ENCODE measurements at regions not wholly inside any gene's neighbourhood (a gene's known extent, or its start where the extent isn't known, plus 50 kb on each side); places are given as distances from the start of the nearest gene placed in this dataset.
"Not testable (repeated sequence)": the region's sequence is repeated elsewhere in the genome, so short reads cannot be mapped to it uniquely, and the experiment has no call there.

- POLR2A ChIA-PET = interaction anchor here (0.6 kb wide), 1 partner anchor 228 kb away, joined by 3 read pairs; no protein-coding TSS in a partner anchor
- H3K27me3 ChIP-seq (ENCODE audit: control insufficient read depth, insufficient read depth, low read length) = peaks cover 10% of the 10 kb centered on the region
- peak; percentile 66 for DNase-seq (ENCODE audit: low read depth)
- no peaks in the 10 kb centered on the region for H3K36me3 ChIP-seq (ENCODE audit: control insufficient read depth, insufficient read depth, low read length)
- TF ChIP-seq CTCF (IDR thresholded peaks at IDR 0.05; ENCODE audit: insufficient read depth, low read depth, low read length) = peak; percentile 89
- no peak overlapping the region for H3K4me3 ChIP-seq (ENCODE audit: low read depth, low read length)
- CTCF ChIA-PET = interaction anchor here (0.6 to 3.0 kb wide), 30 partner anchors 9 to 1887 kb away, joined by 3 to 40 read pairs (median 4); no protein-coding TSS in a partner anchor
These were observed 310.9 kb downstream of the ZNF536 start for GRCh38 chr19:30682999-30683536.

- H3K27me3 ChIP-seq (ENCODE audit: control insufficient read depth, insufficient read depth, low read length) = peaks cover 10% of the 10 kb centered on the region
- ChIA-PET CTCF (interaction anchor here (0.6 to 3.0 kb wide), 25 partner anchors 8 to 1888 kb away, joined by 3 to 40 read pairs (median 4); no protein-coding TSS in a partner anchor), POLR2A (interaction anchor here (0.6 kb wide), 1 partner anchor 229 kb away, joined by 3 read pairs; no protein-coding TSS in a partner anchor)
- H3K4me3 ChIP-seq (ENCODE audit: low read depth, low read length) = no peak overlapping the region
- TF ChIP-seq CTCF (IDR thresholded peaks at IDR 0.05; ENCODE audit: insufficient read depth, low read depth, low read length) = no peak
- no peaks in the 10 kb centered on the region for H3K36me3 ChIP-seq (ENCODE audit: control insufficient read depth, insufficient read depth, low read length)
- no peak for DNase-seq (ENCODE audit: low read depth)
These were observed 310.2 kb downstream of the ZNF536 start for GRCh38 chr19:30682146-30682998.

- H3K27me3 ChIP-seq (ENCODE audit: control insufficient read depth, insufficient read depth, low read length) = peaks cover 10% of the 10 kb centered on the region
- ChIA-PET CTCF (interaction anchor here (1.1 to 3.0 kb wide), 4 partner anchors 9 to 1543 kb away, joined by 3 to 40 read pairs (median 20); no protein-coding TSS in a partner anchor), POLR2A (no interaction called here)
- H3K4me3 ChIP-seq (ENCODE audit: low read depth, low read length) = no peak overlapping the region
- H3K36me3 ChIP-seq (ENCODE audit: control insufficient read depth, insufficient read depth, low read length) = no peaks in the 10 kb centered on the region
- TF ChIP-seq CTCF (IDR thresholded peaks at IDR 0.05; ENCODE audit: insufficient read depth, low read depth, low read length) = no peak
- DNase-seq (ENCODE audit: low read depth) = no peak
These were observed 309.2 kb downstream of the ZNF536 start for GRCh38 chr19:30681162-30682100.

- DNase-seq (ENCODE audit: low read depth); H3K27me3 ChIP-seq (ENCODE audit: control insufficient read depth, insufficient read depth, low read length); CTCF ChIA-PET; H3K4me3 ChIP-seq (ENCODE audit: low read depth, low read length); H3K36me3 ChIP-seq (ENCODE audit: control insufficient read depth, insufficient read depth, low read length); POLR2A ChIA-PET: not testable (repeated sequence)
These were observed 308.2 kb downstream of the ZNF536 start for GRCh38 chr19:30680399-30680798.

GRCh38 chr19:30679789-30680188, 307.6 kb downstream of the ZNF536 start:
- Histone ChIP-seq H3K4me3 (ENCODE audit: low read depth, low read length) (no peak overlapping the region), H3K36me3 (ENCODE audit: control insufficient read depth, insufficient read depth, low read length) (no peaks in the 10 kb centered on the region), H3K27me3 (ENCODE audit: control insufficient read depth, insufficient read depth, low read length) (peaks cover 8% of the 10 kb centered on the region)
- no peak for TF ChIP-seq CTCF (IDR thresholded peaks at IDR 0.05; ENCODE audit: insufficient read depth, low read depth, low read length)
- ChIA-PET CTCF (interaction anchor here (2.9 kb wide), 1 partner anchor 12 kb away, joined by 27 read pairs; no protein-coding TSS in a partner anchor), POLR2A (no interaction called here)
- DNase-seq (ENCODE audit: low read depth) = no peak
